Ishikawa (cell line): ENCODE measurements at regions not wholly inside any gene's neighbourhood (a gene's known extent, or its start where the extent isn't known, plus 50 kb on each side); places are given as distances from the start of the nearest gene placed in this dataset.

Experiments used
- CEBPB ChIP-seq: IDR thresholded peaks from 2 replicates; pipeline ENCODE4 v1.6.1; 2012
- CREB1 ChIP-seq: IDR thresholded peaks from 2 replicates; pipeline ENCODE4 v1.6.1; 2012; ENCODE audit warnings: low read depth
- EGR1 ChIP-seq: IDR thresholded peaks from 2 replicates; pipeline ENCODE4 v1.6.1; 2012
- EP300 ChIP-seq: IDR thresholded peaks from 2 replicates; pipeline ENCODE4 v1.6.1; 2012; ENCODE audit warnings: borderline replicate concordance
- FOXM1 ChIP-seq: IDR thresholded peaks from 2 replicates; pipeline ENCODE4 v1.6.1; 2012; ENCODE audit warnings: low read depth, borderline replicate concordance
- NFIC ChIP-seq: IDR thresholded peaks from 2 replicates; pipeline ENCODE4 v1.6.1; 2012
- RAD21 ChIP-seq: IDR thresholded peaks from 2 replicates; pipeline ENCODE4 v1.6.1; 2012; ENCODE audit warnings: low read depth
- TAF1 ChIP-seq: IDR thresholded peaks from 2 replicates; pipeline ENCODE4 v1.6.1; 2012; ENCODE audit warnings: low read depth, mild to moderate bottlenecking
- TCF12 ChIP-seq: IDR thresholded peaks from 2 replicates; pipeline ENCODE4 v1.6.1; 2012; ENCODE audit warnings: low read depth
- TEAD4 ChIP-seq: IDR thresholded peaks from 2 replicates; pipeline ENCODE4 v1.6.1; 2012
- YY1 ChIP-seq: IDR thresholded peaks from 2 replicates; pipeline ENCODE4 v1.6.1; 2012; ENCODE audit warnings: low read depth
- ZBTB7A ChIP-seq: IDR thresholded peaks from 2 replicates; pipeline ENCODE4 v1.6.1; 2012; ENCODE audit warnings: low read depth
- TF ChIP-seq, protein P1 (sequence below): IDR thresholded peaks from 2 replicates; pipeline ENCODE4 v1.6.1; 2012
- TF ChIP-seq, protein P2 (sequence below): IDR thresholded peaks from 2 replicates; pipeline ENCODE4 v1.6.1; 2012; ENCODE audit warnings: low read depth, mild to moderate bottlenecking
- TF ChIP-seq, protein P3 (sequence below): IDR thresholded peaks from 2 replicates; pipeline ENCODE4 v1.6.1; 2012

DNA sequence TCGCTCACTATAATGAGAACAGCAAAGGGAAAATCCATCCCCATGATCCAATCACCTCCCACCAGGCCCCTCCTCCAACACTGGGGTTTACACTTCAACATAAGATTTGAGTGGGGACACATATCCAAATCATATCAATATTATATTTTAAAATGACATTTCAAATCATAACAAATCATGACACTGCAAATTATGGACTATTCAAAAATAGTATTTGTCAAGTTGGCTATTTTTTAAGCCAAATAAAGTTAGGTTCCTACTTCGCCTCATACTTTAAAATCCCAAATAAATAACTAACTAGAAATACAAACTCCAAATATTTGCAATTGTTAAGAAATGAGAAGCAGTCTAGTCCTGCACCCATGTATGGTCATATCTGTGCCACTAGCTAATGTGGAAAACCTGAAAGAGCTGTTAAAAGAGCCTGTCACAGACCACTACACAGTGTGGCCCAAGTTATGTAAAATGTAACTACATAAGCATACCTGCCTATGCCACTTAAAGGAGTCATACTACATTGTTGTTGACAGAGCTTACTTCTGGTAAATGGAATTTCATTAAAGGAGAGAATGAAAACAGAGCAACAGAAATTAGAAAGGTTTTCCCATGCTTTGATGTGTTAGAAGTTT, 334.7 kb upstream of the GULP1 start:
- TF ChIP-seq NFIC, result no peak
- no peak for TF ChIP-seq CREB1
- TF ChIP-seq ZBTB7A, result no peak
- no peak for TF ChIP-seq TEAD4
- no peak for TF ChIP-seq EGR1
- TF ChIP-seq, protein P1, sequence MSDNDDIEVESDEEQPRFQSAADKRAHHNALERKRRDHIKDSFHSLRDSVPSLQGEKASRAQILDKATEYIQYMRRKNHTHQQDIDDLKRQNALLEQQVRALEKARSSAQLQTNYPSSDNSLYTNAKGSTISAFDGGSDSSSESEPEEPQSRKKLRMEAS, result no peak
- no peak for TF ChIP-seq TCF12
- TF ChIP-seq YY1, result no peak
- TF ChIP-seq FOXM1, result no peak
- TF ChIP-seq TAF1, result no peak
- TF ChIP-seq, protein P2, sequence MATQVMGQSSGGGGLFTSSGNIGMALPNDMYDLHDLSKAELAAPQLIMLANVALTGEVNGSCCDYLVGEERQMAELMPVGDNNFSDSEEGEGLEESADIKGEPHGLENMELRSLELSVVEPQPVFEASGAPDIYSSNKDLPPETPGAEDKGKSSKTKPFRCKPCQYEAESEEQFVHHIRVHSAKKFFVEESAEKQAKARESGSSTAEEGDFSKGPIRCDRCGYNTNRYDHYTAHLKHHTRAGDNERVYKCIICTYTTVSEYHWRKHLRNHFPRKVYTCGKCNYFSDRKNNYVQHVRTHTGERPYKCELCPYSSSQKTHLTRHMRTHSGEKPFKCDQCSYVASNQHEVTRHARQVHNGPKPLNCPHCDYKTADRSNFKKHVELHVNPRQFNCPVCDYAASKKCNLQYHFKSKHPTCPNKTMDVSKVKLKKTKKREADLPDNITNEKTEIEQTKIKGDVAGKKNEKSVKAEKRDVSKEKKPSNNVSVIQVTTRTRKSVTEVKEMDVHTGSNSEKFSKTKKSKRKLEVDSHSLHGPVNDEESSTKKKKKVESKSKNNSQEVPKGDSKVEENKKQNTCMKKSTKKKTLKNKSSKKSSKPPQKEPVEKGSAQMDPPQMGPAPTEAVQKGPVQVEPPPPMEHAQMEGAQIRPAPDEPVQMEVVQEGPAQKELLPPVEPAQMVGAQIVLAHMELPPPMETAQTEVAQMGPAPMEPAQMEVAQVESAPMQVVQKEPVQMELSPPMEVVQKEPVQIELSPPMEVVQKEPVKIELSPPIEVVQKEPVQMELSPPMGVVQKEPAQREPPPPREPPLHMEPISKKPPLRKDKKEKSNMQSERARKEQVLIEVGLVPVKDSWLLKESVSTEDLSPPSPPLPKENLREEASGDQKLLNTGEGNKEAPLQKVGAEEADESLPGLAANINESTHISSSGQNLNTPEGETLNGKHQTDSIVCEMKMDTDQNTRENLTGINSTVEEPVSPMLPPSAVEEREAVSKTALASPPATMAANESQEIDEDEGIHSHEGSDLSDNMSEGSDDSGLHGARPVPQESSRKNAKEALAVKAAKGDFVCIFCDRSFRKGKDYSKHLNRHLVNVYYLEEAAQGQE, result no peak
- no peak for TF ChIP-seq RAD21

DNA sequence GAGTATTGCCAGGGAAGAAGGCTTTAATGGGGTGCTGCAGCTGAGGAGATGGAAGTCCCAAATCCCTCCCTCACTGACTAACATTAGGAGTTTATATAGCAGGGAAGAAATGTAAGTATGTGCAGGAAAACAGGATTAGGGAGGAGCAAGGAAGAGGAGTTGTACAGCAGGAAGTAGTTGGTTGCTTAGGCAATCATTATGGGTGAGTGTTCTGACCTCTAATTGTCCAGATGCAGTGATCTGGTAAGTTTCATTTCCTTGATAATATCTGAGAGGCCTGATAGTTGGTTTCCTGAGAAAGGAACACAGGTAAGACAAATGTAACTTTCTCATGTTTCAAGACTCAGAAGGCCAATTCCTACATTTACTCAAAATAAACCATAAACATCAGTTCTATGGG, 331.9 kb upstream of the GULP1 start:
- TF ChIP-seq CREB1 (no peak), TEAD4 (no peak), TCF12 (0 out of 2 replicates have a peak, but pooled peaks have one; percentile 19), RAD21 (no peak), NFIC (no peak), EGR1 (no peak), CEBPB (peak; percentile 54; the same call in 1 of the 2 replicates), FOXM1 (no peak), EP300 (peak; percentile 45; the same call in 1 of the 2 replicates), TAF1 (no peak), ZBTB7A (no peak), YY1 (no peak)
- TF ChIP-seq, protein P1, result no peak
- TF ChIP-seq, protein P3, sequence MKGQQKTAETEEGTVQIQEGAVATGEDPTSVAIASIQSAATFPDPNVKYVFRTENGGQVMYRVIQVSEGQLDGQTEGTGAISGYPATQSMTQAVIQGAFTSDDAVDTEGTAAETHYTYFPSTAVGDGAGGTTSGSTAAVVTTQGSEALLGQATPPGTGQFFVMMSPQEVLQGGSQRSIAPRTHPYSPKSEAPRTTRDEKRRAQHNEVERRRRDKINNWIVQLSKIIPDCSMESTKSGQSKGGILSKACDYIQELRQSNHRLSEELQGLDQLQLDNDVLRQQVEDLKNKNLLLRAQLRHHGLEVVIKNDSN, result no peak
- TF ChIP-seq, protein P2, result no peak

DNA sequence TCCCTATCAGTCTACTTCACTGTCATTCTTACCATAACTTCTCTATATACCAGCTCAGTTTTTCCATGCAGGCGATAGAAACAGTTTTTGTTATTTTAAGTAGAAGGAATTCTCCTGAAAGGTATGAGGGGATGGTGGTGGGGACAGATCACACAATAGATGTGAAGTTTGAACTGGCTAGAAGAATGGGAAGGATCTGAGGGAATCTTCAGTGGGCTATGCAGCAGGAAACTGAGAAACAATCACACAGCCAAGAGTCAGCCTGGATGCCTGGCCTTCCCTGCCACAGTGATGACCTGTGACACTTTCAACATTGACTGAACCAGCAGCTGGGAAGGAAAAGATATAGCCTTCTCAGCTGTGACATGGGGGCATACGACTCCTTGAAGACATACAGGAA, 329.1 kb upstream of the GULP1 start:
- TF ChIP-seq, protein P1, result no peak
- TF ChIP-seq, protein P2, result no peak
- TF ChIP-seq NFIC, result no peak
- TF ChIP-seq CEBPB, result no peak
- TF ChIP-seq EGR1, result no peak
- TF ChIP-seq ZBTB7A, result no peak
- TF ChIP-seq EP300, result no peak
- no peak for TF ChIP-seq TEAD4
- TF ChIP-seq FOXM1, result no peak
- no peak for TF ChIP-seq TCF12
- no peak for TF ChIP-seq TAF1
- TF ChIP-seq RAD21, result no peak
- TF ChIP-seq CREB1, result no peak
- TF ChIP-seq YY1, result no peak
- TF ChIP-seq, protein P3, result no peak

DNA sequence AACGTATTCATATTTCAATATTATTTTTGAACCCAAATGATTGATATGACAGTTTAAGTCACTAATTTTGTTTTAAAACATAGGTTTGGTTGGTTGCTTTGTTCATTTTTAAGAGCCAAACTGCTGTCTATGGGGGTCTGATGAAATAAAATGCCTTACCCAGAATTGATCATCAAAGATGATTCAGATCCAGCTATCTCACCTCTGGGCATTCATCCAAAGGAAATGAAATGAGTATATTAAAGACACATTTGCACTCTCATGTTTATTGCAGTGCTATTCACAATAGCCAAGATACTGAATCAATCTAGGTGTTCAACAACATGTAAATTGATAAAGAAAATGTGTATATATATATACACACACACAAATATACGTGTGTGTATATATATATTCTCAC, 326.9 kb upstream of the GULP1 start:
- TF ChIP-seq ZBTB7A, result no peak
- no peak for TF ChIP-seq CEBPB
- TF ChIP-seq, protein P3, result no peak
- TF ChIP-seq EP300, result no peak
- no peak for TF ChIP-seq CREB1
- no peak for TF ChIP-seq RAD21
- TF ChIP-seq, protein P1, result no peak
- TF ChIP-seq TCF12, result no peak
- no peak for TF ChIP-seq TEAD4
- no peak for TF ChIP-seq NFIC
- TF ChIP-seq, protein P2, result no peak
- TF ChIP-seq YY1, result no peak
